ENCODE measurements at regions not wholly inside any gene's neighbourhood (a gene's known extent, or its start where the extent isn't known, plus 50 kb on each side); places are given as distances from the start of the nearest gene placed in this dataset.

GRCh38 chr11:134950692-134951304 lies 538.8 kb upstream of the B3GAT1 start:
- peaks cover 31% of the 10 kb centered on the region for H3K4me1 Mint-ChIP-seq
- peak overlapping the region; percentile 36 to 76 (median 72) for H3K27ac Mint-ChIP-seq
- no peak for TF ChIP-seq CTCF (IDR thresholded peaks at IDR 0.05; ENCODE audit: unreplicated experiment in 3 of 3)
- peaks cover 6% of the 10 kb centered on the region for H3K27me3 Mint-ChIP-seq (ENCODE audit: low read depth)
- H3K36me3 Mint-ChIP-seq (ENCODE audit: low read depth): no peaks in the 10 kb centered on the region
- H3K9me3 Mint-ChIP-seq: peaks cover 2% of the 10 kb centered on the region
- peak overlapping the region in 1 of 3 experiments; percentile 29 for H3K4me3 Mint-ChIP-seq

GRCh38 chr11:134949121-134950090 lies 537.4 kb upstream of the B3GAT1 start:
- TF ChIP-seq CTCF (IDR thresholded peaks at IDR 0.05; ENCODE audit: unreplicated experiment in 3 of 3): no peak
- peak overlapping the region in 2 of 3 experiments; percentile 65 to 72 for H3K27ac Mint-ChIP-seq
- peaks cover 14% of the 10 kb centered on the region for H3K27me3 Mint-ChIP-seq (ENCODE audit: low read depth)
- peaks cover 31% of the 10 kb centered on the region for H3K4me1 Mint-ChIP-seq
- peaks cover 2% of the 10 kb centered on the region for H3K9me3 Mint-ChIP-seq
- H3K36me3 Mint-ChIP-seq (ENCODE audit: low read depth): no peaks in the 10 kb centered on the region
- H3K4me3 Mint-ChIP-seq: no peak overlapping the region

GRCh38 chr11:134947556-134947955 lies 535.5 kb upstream of the B3GAT1 start:
- TF ChIP-seq CTCF (IDR thresholded peaks at IDR 0.05; ENCODE audit: unreplicated experiment in 3 of 3): no peak
- peaks cover 37% of the 10 kb centered on the region for H3K4me1 Mint-ChIP-seq
- H3K4me3 Mint-ChIP-seq: no peak overlapping the region
- H3K9me3 Mint-ChIP-seq: no peaks in the 10 kb centered on the region
- no peaks in the 10 kb centered on the region for H3K36me3 Mint-ChIP-seq (ENCODE audit: low read depth)
- H3K27me3 Mint-ChIP-seq (ENCODE audit: low read depth): peaks cover 23% of the 10 kb centered on the region
- H3K27ac Mint-ChIP-seq: no peak overlapping the region

GRCh38 chr11:134945993-134946392 lies 534.0 kb upstream of the B3GAT1 start:
- Mint-ChIP-seq H3K4me3 (no peak overlapping the region), H3K27me3 (ENCODE audit: low read depth) (peaks cover 23% of the 10 kb centered on the region), H3K27ac (no peak overlapping the region), H3K9me3 (no peaks in the 10 kb centered on the region), H3K36me3 (ENCODE audit: low read depth) (no peaks in the 10 kb centered on the region), H3K4me1 (peaks cover 34% of the 10 kb centered on the region)
- no peak for TF ChIP-seq CTCF (IDR thresholded peaks at IDR 0.05; ENCODE audit: unreplicated experiment in 3 of 3)

GRCh38 chr11:134944986-134945385 lies 532.9 kb upstream of the B3GAT1 start:
- Mint-ChIP-seq H3K4me1 (peaks cover 26% of the 10 kb centered on the region), H3K27ac (peak overlapping the region in 1 of 3 experiments; percentile 20), H3K36me3 (ENCODE audit: low read depth) (no peaks in the 10 kb centered on the region), H3K27me3 (ENCODE audit: low read depth) (peaks cover 23% of the 10 kb centered on the region), H3K4me3 (no peak overlapping the region), H3K9me3 (no peaks in the 10 kb centered on the region)
- TF ChIP-seq CTCF (IDR thresholded peaks at IDR 0.05; ENCODE audit: unreplicated experiment in 3 of 3): no peak

Data from nephron (organoid).